H1 (cell line): ENCODE measurements at regions not wholly inside any gene's neighbourhood (a gene's known extent, or its start where the extent isn't known, plus 50 kb on each side); places are given as distances from the start of the nearest gene placed in this dataset.

Experiments
- BCL11A ChIP-seq, 2 experiments: IDR thresholded peaks; one replicate each; pipeline ENCODE4 v1.6.1; 2011; ENCODE audit warnings: low read depth in 2 of 2, low read length in 2 of 2, mild to moderate bottlenecking in 2 of 2
- CBX8 ChIP-seq: fragments of 300-800, 300-1000 bp; sonication (generic); IDR thresholded peaks from 2 replicates; pipeline ENCODE4 v1.7.1; 2016; ENCODE audit warnings: low read depth, low read length, borderline replicate concordance
- CTBP2 ChIP-seq: IDR thresholded peaks from 2 replicates; pipeline ENCODE4 v1.7.0; 2011; ENCODE audit warnings: borderline replicate concordance, mild to moderate bottlenecking, moderate library complexity, mixed read lengths, low read length; ENCODE audit not compliant: insufficient read depth, insufficient read length
- HDAC6 ChIP-seq: IDR thresholded peaks from one replicate; pipeline ENCODE4 v1.7.1; 2012; ENCODE audit warnings: low read depth, mild to moderate bottlenecking, inconsistent platforms, low read length, moderate library complexity
- KDM4A ChIP-seq: IDR thresholded peaks from one replicate; pipeline ENCODE4 v1.7.1; 2012; ENCODE audit warnings: low read depth, mild to moderate bottlenecking, moderate library complexity, low read length, inconsistent platforms; ENCODE audit not compliant: severe bottlenecking
- RAD21 ChIP-seq, 2 experiments: IDR thresholded peaks in 1 of 2; conservative IDR thresholded peaks in 1 of 2; 2 replicates each; pipeline ENCODE4 v1.6.1; 2011; ENCODE audit warnings: low read depth in 2 of 2, low read length in 2 of 2, improper control_type of control experiment in 1 of 2, inconsistent platforms in 1 of 2, mild to moderate bottlenecking in 1 of 2, moderate library complexity in 1 of 2
- SP4 ChIP-seq: IDR thresholded peaks from 2 replicates; pipeline ENCODE4 v1.6.1; 2012; ENCODE audit warnings: low read length, inconsistent platforms
- TF ChIP-seq, protein P1 (sequence below): fragments of 300-600 bp; sonication (generic); IDR thresholded peaks from 2 replicates; pipeline ENCODE4 v1.7.1; 2012; ENCODE audit warnings: low read length, moderate library complexity, mild to moderate bottlenecking, inconsistent platforms; ENCODE audit not compliant: insufficient replicate concordance
- TF ChIP-seq, protein P2 (sequence below): IDR thresholded peaks from 2 replicates; pipeline ENCODE4 v1.6.1; 2011; ENCODE audit warnings: low read length, improper control_type of control experiment

DNA sequence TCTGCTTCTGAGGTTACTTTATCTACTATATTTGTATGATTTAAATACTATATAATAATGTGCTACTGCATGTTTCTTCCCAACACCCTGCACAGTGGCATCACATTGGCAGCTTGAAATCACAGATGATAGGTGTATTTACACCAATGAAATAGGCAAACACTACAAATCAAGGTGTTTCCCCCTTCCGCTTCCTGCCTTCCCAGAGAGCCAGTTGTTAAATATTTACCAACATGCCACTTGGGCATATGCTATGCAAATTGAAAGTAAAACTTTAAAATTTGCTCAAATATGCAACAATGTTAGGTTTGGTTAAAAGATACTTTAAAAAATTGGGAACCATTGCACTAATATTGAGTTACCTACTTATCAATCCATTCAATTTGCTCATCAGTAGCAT, 58.2 kb upstream of the SMARCA2 start (continued):
- TF ChIP-seq, protein P1, sequence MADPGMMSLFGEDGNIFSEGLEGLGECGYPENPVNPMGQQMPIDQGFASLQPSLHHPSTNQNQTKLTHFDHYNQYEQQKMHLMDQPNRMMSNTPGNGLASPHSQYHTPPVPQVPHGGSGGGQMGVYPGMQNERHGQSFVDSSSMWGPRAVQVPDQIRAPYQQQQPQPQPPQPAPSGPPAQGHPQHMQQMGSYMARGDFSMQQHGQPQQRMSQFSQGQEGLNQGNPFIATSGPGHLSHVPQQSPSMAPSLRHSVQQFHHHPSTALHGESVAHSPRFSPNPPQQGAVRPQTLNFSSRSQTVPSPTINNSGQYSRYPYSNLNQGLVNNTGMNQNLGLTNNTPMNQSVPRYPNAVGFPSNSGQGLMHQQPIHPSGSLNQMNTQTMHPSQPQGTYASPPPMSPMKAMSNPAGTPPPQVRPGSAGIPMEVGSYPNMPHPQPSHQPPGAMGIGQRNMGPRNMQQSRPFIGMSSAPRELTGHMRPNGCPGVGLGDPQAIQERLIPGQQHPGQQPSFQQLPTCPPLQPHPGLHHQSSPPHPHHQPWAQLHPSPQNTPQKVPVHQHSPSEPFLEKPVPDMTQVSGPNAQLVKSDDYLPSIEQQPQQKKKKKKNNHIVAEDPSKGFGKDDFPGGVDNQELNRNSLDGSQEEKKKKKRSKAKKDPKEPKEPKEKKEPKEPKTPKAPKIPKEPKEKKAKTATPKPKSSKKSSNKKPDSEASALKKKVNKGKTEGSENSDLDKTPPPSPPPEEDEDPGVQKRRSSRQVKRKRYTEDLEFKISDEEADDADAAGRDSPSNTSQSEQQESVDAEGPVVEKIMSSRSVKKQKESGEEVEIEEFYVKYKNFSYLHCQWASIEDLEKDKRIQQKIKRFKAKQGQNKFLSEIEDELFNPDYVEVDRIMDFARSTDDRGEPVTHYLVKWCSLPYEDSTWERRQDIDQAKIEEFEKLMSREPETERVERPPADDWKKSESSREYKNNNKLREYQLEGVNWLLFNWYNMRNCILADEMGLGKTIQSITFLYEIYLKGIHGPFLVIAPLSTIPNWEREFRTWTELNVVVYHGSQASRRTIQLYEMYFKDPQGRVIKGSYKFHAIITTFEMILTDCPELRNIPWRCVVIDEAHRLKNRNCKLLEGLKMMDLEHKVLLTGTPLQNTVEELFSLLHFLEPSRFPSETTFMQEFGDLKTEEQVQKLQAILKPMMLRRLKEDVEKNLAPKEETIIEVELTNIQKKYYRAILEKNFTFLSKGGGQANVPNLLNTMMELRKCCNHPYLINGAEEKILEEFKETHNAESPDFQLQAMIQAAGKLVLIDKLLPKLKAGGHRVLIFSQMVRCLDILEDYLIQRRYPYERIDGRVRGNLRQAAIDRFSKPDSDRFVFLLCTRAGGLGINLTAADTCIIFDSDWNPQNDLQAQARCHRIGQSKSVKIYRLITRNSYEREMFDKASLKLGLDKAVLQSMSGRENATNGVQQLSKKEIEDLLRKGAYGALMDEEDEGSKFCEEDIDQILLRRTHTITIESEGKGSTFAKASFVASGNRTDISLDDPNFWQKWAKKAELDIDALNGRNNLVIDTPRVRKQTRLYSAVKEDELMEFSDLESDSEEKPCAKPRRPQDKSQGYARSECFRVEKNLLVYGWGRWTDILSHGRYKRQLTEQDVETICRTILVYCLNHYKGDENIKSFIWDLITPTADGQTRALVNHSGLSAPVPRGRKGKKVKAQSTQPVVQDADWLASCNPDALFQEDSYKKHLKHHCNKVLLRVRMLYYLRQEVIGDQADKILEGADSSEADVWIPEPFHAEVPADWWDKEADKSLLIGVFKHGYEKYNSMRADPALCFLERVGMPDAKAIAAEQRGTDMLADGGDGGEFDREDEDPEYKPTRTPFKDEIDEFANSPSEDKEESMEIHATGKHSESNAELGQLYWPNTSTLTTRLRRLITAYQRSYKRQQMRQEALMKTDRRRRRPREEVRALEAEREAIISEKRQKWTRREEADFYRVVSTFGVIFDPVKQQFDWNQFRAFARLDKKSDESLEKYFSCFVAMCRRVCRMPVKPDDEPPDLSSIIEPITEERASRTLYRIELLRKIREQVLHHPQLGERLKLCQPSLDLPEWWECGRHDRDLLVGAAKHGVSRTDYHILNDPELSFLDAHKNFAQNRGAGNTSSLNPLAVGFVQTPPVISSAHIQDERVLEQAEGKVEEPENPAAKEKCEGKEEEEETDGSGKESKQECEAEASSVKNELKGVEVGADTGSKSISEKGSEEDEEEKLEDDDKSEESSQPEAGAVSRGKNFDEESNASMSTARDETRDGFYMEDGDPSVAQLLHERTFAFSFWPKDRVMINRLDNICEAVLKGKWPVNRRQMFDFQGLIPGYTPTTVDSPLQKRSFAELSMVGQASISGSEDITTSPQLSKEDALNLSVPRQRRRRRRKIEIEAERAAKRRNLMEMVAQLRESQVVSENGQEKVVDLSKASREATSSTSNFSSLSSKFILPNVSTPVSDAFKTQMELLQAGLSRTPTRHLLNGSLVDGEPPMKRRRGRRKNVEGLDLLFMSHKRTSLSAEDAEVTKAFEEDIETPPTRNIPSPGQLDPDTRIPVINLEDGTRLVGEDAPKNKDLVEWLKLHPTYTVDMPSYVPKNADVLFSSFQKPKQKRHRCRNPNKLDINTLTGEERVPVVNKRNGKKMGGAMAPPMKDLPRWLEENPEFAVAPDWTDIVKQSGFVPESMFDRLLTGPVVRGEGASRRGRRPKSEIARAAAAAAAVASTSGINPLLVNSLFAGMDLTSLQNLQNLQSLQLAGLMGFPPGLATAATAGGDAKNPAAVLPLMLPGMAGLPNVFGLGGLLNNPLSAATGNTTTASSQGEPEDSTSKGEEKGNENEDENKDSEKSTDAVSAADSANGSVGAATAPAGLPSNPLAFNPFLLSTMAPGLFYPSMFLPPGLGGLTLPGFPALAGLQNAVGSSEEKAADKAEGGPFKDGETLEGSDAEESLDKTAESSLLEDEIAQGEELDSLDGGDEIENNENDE = no peak
- TF ChIP-seq CTBP2 = no peak
- TF ChIP-seq RAD21 (IDR thresholded peaks at IDR 0.05 in 1 of 2, conservative IDR thresholded peaks at IDR 0.05 in 1 of 2; ENCODE audit: low read depth in 2 of 2, low read length in 2 of 2) = no peak
- TF ChIP-seq KDM4A = no peak
- no peak for TF ChIP-seq BCL11A (IDR thresholded peaks at IDR 0.05; ENCODE audit: low read depth in 2 of 2, low read length in 2 of 2)
- TF ChIP-seq SP4 = no peak
- TF ChIP-seq CBX8 = no peak
- TF ChIP-seq, protein P2, sequence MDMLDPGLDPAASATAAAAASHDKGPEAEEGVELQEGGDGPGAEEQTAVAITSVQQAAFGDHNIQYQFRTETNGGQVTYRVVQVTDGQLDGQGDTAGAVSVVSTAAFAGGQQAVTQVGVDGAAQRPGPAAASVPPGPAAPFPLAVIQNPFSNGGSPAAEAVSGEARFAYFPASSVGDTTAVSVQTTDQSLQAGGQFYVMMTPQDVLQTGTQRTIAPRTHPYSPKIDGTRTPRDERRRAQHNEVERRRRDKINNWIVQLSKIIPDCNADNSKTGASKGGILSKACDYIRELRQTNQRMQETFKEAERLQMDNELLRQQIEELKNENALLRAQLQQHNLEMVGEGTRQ = no peak
- no peak for TF ChIP-seq HDAC6
